Karpas-422 (cell line): ENCODE measurements at regions not wholly inside any gene's neighbourhood (a gene's known extent, or its start where the extent isn't known, plus 50 kb on each side); places are given as distances from the start of the nearest gene placed in this dataset.

Source experiments
- DNase-seq: peaks from one replicate; pipeline ENCODE4 v3.0.0-alpha.2; 2015
- H2AFZ ChIP-seq: fragments of 200-600 bp; sonication (generic); 2 replicates; pipeline ENCODE4 v1.6.1; 2014; ENCODE audit warnings: antibody characterized with exemption, low read length, mixed read lengths
- H3K27ac ChIP-seq: fragments of 200-600 bp; sonication (generic); 2 replicates; pipeline ENCODE4 v1.5.1; 2014; ENCODE audit warnings: mild to moderate bottlenecking, low read length, moderate library complexity
- H3K27me3 ChIP-seq: fragments of 200-600 bp; sonication (generic); 2 replicates; pipeline ENCODE4 v1.6.1; 2014; ENCODE audit warnings: low read length, mixed read lengths
- H3K36me3 ChIP-seq: fragments of 200-600 bp; sonication (generic); 2 replicates; pipeline ENCODE4 v1.6.1; 2014; ENCODE audit warnings: low read length, mixed read lengths; ENCODE audit not compliant: insufficient read depth
- H3K4me1 ChIP-seq: fragments of 200-600 bp; sonication (generic); 2 replicates; pipeline ENCODE4 v1.6.1; 2014; ENCODE audit warnings: mild to moderate bottlenecking, low read length, mixed read lengths
- H3K4me2 ChIP-seq: fragments of 200-600 bp; sonication (generic); 2 replicates; pipeline ENCODE4 v1.6.1; 2014; ENCODE audit warnings: low read length, low read depth, mild to moderate bottlenecking; ENCODE audit not compliant: poor library complexity, severe bottlenecking
- H3K4me3 ChIP-seq: fragments of 200-600 bp; sonication (generic); 2 replicates; pipeline ENCODE4 v1.5.1; 2014; ENCODE audit warnings: mild to moderate bottlenecking, antibody characterized with exemption, low read length, mixed read lengths
- H3K79me2 ChIP-seq: fragments of 200-600 bp; sonication (generic); 2 replicates; pipeline ENCODE4 v1.6.1; 2014; ENCODE audit warnings: mild to moderate bottlenecking, low read length, mixed read lengths
- H3K9ac ChIP-seq: fragments of 200-600 bp; sonication (generic); 2 replicates; pipeline ENCODE4 v1.6.0; 2014; ENCODE audit warnings: low read length
- H3K9me2 ChIP-seq: fragments of 200-600 bp; sonication (generic), shearing (Covaris generic); replicated peaks from 2 replicates; pipeline ENCODE4 v1.6.0; 2014; ENCODE audit warnings: mild to moderate bottlenecking, low read length, moderate library complexity; ENCODE audit not compliant: insufficient read depth
- H3K9me3 ChIP-seq: fragments of 300-700, 200-600 bp; sonication (generic); 2 replicates; pipeline ENCODE4 v1.6.1; 2014; ENCODE audit warnings: low read length, mixed read lengths
- H4K20me1 ChIP-seq: fragments of 200-600 bp; sonication (generic); 2 replicates; pipeline ENCODE4 v1.6.1; 2014; ENCODE audit warnings: mild to moderate bottlenecking, antibody characterized with exemption, low read length, low read depth; ENCODE audit not compliant: insufficient read depth

DNA sequence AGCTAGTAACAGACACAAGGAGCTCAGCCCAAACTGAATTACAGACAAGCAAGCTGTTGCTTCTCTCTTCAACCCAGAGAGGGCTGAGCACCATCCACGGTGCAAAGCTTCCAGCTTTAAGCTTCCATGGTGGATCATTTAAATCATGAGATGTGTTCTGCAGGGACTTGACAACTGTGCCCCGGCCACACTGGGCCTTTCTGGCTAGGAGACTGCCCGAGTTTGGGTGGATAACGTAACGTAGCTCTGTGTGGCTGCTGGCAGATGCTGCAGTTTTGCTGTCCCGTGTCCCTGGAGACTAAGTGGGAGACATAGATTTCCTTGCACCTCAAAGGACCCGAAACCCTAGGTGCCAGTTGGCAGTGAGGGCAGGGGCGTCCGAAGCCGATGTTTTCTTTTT is 234.0 kb downstream of the IRX2 start:
- no peaks in the 10 kb centered on the region for H3K9me3 ChIP-seq
- H3K27me3 ChIP-seq, result no peaks in the 10 kb centered on the region
- H3K4me3 ChIP-seq, result no peak overlapping the region
- no peaks in the 10 kb centered on the region for H3K36me3 ChIP-seq
- H3K27ac ChIP-seq, result no peak overlapping the region
- H3K4me1 ChIP-seq, result no peaks in the 10 kb centered on the region
- no peak overlapping the region for H2AFZ ChIP-seq
- no peak overlapping the region for H3K4me2 ChIP-seq
- H3K9me2 ChIP-seq, result no peaks in the 10 kb centered on the region
- no peak for DNase-seq
- H3K9ac ChIP-seq, result no peak overlapping the region
- H4K20me1 ChIP-seq, result no peaks in the 10 kb centered on the region
- no peaks in the 10 kb centered on the region for H3K79me2 ChIP-seq

DNA sequence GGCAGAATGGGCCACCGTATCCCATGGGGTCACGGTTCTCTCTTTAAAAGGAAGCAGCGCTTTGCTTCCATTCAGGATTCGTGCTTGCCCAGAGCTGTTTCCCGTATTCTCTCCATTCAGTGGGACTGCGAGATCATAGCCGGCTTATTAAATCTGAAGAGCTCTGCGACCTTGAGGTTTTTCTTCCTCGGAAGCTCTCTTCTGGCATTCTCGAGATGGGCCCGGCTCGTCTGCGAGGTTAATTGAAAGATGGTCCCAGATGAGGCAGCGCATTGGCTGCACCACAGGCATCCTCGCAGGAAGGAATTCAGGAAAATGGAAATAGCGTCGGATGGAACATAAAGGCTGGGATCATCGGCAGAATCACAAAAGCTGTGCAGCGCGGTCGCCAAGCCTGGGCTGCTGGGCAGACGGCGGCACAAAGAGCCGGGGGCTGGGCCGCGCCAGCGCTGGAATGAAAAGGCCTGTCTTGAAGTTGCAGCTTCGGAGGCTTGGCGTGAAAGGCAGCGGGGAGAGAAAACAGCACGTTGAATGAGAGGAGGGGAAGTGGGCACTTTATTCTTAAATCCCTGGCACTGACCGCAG is 236.2 kb downstream of the IRX2 start:
- Histone ChIP-seq H3K9me3 (no peaks in the 10 kb centered on the region), H3K4me1 (no peaks in the 10 kb centered on the region), H3K9ac (no peak overlapping the region), H4K20me1 (no peaks in the 10 kb centered on the region), H3K79me2 (no peaks in the 10 kb centered on the region), H3K27ac (no peak overlapping the region), H3K36me3 (no peaks in the 10 kb centered on the region), H3K4me3 (no peak overlapping the region), H3K9me2 (no peaks in the 10 kb centered on the region), H3K4me2 (no peak overlapping the region), H2AFZ (no peak overlapping the region), H3K27me3 (no peaks in the 10 kb centered on the region)
- DNase-seq, result no peak

DNA sequence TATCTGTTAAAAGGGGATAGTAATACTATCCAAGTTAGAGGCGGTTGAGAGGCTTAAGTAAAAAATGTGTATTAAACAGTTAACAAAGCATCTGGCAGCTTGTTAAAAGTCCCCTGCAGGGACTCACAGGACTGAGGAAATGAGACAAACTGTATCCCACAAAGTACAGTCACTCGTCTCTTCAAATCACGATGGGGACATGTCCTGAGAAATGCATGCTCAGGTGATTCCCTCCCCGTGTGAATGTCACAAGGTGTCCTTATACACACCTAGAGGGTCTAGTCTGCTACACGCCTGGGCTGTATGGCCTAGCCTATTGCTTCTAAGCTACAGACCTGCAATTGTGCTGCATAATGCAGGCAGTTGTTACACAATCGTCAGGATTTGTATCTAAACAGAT is 237.0 kb downstream of the IRX2 start:
- no peak overlapping the region for H2AFZ ChIP-seq
- no peak overlapping the region for H3K9ac ChIP-seq
- no peaks in the 10 kb centered on the region for H3K9me2 ChIP-seq
- H3K4me1 ChIP-seq, result no peaks in the 10 kb centered on the region
- no peaks in the 10 kb centered on the region for H3K27me3 ChIP-seq
- H3K79me2 ChIP-seq, result no peaks in the 10 kb centered on the region
- H3K27ac ChIP-seq, result no peak overlapping the region
- no peak overlapping the region for H3K4me2 ChIP-seq
- no peaks in the 10 kb centered on the region for H4K20me1 ChIP-seq
- no peaks in the 10 kb centered on the region for H3K9me3 ChIP-seq
- no peaks in the 10 kb centered on the region for H3K36me3 ChIP-seq
- DNase-seq, result no peak
- no peak overlapping the region for H3K4me3 ChIP-seq

DNA sequence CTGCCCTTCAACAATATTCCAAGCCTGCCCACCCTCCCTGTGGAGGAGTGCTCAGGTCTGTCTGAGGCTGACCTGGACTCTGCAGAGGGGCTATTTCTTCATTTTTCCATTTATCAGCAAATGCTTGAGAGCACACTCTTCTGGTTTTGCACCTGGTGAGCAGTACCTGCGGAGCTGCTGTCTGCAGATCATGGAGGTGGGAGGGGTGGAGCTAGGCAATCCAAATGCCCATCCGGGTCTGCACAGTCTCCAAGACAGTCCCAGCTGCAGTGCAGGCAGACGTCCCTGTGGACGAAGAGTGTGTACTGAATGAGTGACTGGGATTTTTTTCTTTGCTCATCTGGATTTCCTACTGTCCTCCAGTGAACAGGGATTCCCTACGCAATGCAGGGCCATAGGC is 239.8 kb downstream of the IRX2 start:
- Histone ChIP-seq H3K9me3 (no peaks in the 10 kb centered on the region), H3K4me1 (no peaks in the 10 kb centered on the region), H3K36me3 (no peaks in the 10 kb centered on the region), H3K27me3 (no peaks in the 10 kb centered on the region), H3K9me2 (no peaks in the 10 kb centered on the region), H3K79me2 (no peaks in the 10 kb centered on the region), H2AFZ (no peak overlapping the region), H3K4me2 (no peak overlapping the region), H3K27ac (no peak overlapping the region), H3K9ac (no peak overlapping the region), H4K20me1 (no peaks in the 10 kb centered on the region), H3K4me3 (no peak overlapping the region)
- no peak for DNase-seq

DNA sequence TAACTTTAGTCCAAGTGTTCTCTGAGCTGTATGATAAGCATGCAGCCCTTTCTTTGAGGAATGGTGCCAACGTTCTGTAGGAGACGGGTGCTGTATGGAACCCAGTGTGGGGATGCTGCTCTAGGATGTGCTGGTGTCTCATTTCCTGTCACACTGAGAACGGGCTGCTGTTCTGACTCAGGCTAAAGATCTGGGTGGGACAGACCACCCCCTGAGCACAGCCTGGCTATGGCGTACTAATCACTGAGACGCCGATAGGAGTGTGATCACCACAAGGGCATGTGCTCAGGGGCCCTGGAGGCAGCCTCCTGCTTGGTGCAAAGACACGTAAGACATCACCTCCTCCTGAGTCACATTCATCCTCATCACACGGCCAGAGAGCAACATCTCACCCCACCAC is 240.4 kb downstream of the IRX2 start:
- Histone ChIP-seq H4K20me1 (no peaks in the 10 kb centered on the region), H3K36me3 (no peaks in the 10 kb centered on the region), H3K4me3 (no peak overlapping the region), H3K79me2 (no peaks in the 10 kb centered on the region), H3K9ac (no peak overlapping the region), H3K4me1 (no peaks in the 10 kb centered on the region), H3K27ac (no peak overlapping the region), H3K9me2 (no peaks in the 10 kb centered on the region), H3K27me3 (no peaks in the 10 kb centered on the region), H3K9me3 (no peaks in the 10 kb centered on the region), H3K4me2 (no peak overlapping the region), H2AFZ (no peak overlapping the region)
- DNase-seq, result no peak

DNA sequence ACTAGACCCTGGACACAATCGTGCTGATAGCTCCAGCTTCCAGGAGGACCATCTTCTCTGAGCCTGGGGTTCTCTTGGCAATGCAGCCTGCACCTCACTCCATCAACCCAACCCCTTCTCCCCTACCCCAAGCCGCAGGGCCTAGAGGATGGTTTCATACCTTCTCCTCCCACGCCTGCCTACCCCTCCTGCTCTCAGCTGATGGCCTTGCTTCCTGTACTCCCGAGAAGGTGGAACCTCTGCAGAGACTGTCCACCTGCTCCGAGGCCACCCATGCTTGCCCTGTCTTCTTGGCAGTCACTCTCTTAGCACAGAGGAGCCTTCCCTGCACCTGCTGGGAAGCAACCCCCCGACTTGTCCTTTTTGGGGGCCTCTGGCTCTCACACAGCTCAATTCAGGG is 241.9 kb downstream of the IRX2 start:
- Histone ChIP-seq H3K9ac (no peak overlapping the region), H3K79me2 (no peaks in the 10 kb centered on the region), H4K20me1 (no peaks in the 10 kb centered on the region), H3K4me1 (no peaks in the 10 kb centered on the region), H3K36me3 (no peaks in the 10 kb centered on the region), H3K9me3 (no peaks in the 10 kb centered on the region), H3K4me2 (no peak overlapping the region), H3K9me2 (no peaks in the 10 kb centered on the region), H3K4me3 (no peak overlapping the region), H3K27ac (no peak overlapping the region), H3K27me3 (no peaks in the 10 kb centered on the region), H2AFZ (no peak overlapping the region)
- DNase-seq, result no peak

DNA sequence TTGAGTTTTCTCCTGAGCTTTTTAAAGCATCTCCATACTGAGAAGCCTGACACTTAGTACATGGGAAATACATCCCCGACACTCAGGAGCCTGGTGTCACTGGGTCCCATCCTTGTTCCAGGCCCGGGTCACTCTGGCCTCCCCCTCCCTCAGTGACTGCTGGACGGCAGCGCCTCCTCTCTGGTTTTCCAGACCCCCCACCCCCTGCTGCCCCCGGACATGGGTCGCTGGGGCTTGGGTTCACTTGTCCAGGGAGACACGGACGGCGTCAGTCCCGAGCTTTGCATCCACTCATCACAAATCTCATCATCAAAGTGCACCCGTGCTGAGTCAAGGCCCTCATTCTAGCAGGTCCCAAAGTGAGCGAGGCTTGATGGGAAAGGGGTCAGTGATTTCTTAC is 243.0 kb downstream of the IRX2 start:
- no peaks in the 10 kb centered on the region; the same call in 1 of the 2 replicates for H3K9me3 ChIP-seq
- H2AFZ ChIP-seq, result no peak overlapping the region
- H3K79me2 ChIP-seq, result no peaks in the 10 kb centered on the region
- no peak overlapping the region for H3K9ac ChIP-seq
- H3K4me1 ChIP-seq, result no peaks in the 10 kb centered on the region
- no peak overlapping the region for H3K4me3 ChIP-seq
- H4K20me1 ChIP-seq, result no peaks in the 10 kb centered on the region
- H3K4me2 ChIP-seq, result no peak overlapping the region
- no peaks in the 10 kb centered on the region for H3K36me3 ChIP-seq
- DNase-seq, result no peak
- H3K27me3 ChIP-seq, result no peaks in the 10 kb centered on the region
- H3K27ac ChIP-seq, result no peak overlapping the region
- H3K9me2 ChIP-seq, result no peaks in the 10 kb centered on the region

DNA sequence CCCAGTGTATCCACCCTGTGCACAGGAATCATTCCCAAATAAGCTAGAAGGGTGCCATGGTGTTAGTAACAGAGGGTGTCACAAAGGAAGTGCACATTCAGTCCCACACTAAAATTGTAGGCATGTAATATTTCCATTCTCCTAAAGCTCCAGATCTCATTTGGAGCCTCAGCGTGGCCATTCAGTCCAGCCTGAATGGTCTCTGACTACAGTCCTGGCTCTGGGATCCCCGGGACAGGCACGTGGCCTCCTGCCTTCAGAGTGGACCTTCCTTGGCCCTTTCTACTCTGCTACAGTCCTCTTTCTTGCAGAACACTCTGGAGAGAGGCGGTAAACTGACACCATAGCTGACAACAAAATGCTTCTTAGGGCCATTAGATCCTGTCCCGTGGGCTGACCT is 243.9 kb downstream of the IRX2 start:
- no peak overlapping the region for H3K4me3 ChIP-seq
- H3K4me1 ChIP-seq, result no peaks in the 10 kb centered on the region
- no peaks in the 10 kb centered on the region for H3K79me2 ChIP-seq
- H3K9me2 ChIP-seq, result no peaks in the 10 kb centered on the region
- no peaks in the 10 kb centered on the region for H3K36me3 ChIP-seq
- no peaks in the 10 kb centered on the region for H3K27me3 ChIP-seq
- H4K20me1 ChIP-seq, result no peaks in the 10 kb centered on the region
- no peak overlapping the region for H2AFZ ChIP-seq
- H3K27ac ChIP-seq, result no peak overlapping the region
- DNase-seq, result no peak
- no peak overlapping the region for H3K9ac ChIP-seq
- no peaks in the 10 kb centered on the region; the same call in 1 of the 2 replicates for H3K9me3 ChIP-seq
- H3K4me2 ChIP-seq, result no peak overlapping the region

DNA sequence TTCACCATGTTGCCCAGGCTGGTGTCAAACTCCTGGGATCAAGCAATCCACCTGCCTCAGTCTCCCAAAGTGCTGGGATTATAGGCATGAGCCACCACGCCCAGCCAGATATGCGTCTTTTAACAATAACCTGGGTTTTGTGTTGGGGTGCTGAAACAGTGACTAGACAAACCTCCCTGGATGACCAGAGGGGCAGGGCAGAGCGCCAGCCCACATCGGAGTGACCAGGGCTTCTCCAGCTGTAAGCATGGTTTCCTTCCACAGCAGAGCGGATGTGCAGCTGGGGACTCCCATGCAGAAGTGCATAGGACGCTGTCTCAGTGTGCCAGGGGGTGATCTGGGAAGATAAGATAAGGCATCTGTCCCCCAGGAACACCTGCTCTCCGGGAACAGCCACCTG is 244.9 kb downstream of the IRX2 start:
- Histone ChIP-seq H2AFZ (no peak overlapping the region), H3K9me2 (no peaks in the 10 kb centered on the region), H3K36me3 (no peaks in the 10 kb centered on the region), H4K20me1 (no peaks in the 10 kb centered on the region), H3K79me2 (no peaks in the 10 kb centered on the region), H3K27me3 (no peaks in the 10 kb centered on the region), H3K9me3 (no peaks in the 10 kb centered on the region; the same call in 1 of the 2 replicates), H3K4me1 (no peaks in the 10 kb centered on the region), H3K27ac (no peak overlapping the region), H3K9ac (no peak overlapping the region), H3K4me3 (no peak overlapping the region), H3K4me2 (no peak overlapping the region)
- no peak for DNase-seq
